HG03060 (cell line): ENCODE measurements at regions not wholly inside any gene's neighbourhood (a gene's known extent, or its start where the extent isn't known, plus 50 kb on each side); places are given as distances from the start of the nearest gene placed in this dataset.
"Not testable (repeated sequence)": the region's sequence is repeated elsewhere in the genome, so short reads cannot be mapped to it uniquely, and the experiment has no call there.

Experiments
- ATAC-seq: cut with Tn5 transposase; IDR thresholded peaks from one replicate; pipeline ENCODE4 v1.9.1; 2021; ENCODE audit warnings: low read depth, moderate number of reproducible peaks; ENCODE audit not compliant: unreplicated experiment

DNA sequence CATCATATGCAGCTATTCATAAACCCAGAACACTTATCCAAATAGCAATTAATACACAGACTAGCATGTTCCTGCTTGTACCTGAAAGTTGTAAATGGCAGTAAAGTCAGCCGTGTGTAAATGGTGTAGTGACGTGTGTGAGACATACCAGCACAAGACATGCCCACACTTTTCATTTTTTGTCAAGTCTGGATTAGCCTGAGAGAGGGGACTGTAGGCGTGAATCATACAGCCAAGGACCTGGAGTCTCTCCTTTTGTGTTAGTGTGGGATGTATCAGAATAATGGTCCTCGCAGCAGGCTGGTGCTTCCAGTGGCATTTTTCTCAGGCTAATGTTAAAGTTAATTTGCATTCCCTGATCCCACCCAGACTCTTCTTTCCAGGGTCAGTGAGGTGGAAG, 116.8 kb upstream of the BMAL1 start:
- no peak for ATAC-seq

GRCh38 chr11:13163158-13163557, 114.4 kb upstream of the BMAL1 start:
- ATAC-seq: no peak

GRCh38 chr11:13166036-13166435, 111.6 kb upstream of the BMAL1 start:
- ATAC-seq: no peak

- no peak for ATAC-seq
These were observed 109.3 kb upstream of the BMAL1 start for GRCh38 chr11:13168271-13168670.

- no peak for ATAC-seq
These were observed 107.9 kb upstream of the BMAL1 start for GRCh38 chr11:13169709-13170108.

GRCh38 chr11:13174090-13174489, 103.5 kb upstream of the BMAL1 start:
- no peak for ATAC-seq

DNA sequence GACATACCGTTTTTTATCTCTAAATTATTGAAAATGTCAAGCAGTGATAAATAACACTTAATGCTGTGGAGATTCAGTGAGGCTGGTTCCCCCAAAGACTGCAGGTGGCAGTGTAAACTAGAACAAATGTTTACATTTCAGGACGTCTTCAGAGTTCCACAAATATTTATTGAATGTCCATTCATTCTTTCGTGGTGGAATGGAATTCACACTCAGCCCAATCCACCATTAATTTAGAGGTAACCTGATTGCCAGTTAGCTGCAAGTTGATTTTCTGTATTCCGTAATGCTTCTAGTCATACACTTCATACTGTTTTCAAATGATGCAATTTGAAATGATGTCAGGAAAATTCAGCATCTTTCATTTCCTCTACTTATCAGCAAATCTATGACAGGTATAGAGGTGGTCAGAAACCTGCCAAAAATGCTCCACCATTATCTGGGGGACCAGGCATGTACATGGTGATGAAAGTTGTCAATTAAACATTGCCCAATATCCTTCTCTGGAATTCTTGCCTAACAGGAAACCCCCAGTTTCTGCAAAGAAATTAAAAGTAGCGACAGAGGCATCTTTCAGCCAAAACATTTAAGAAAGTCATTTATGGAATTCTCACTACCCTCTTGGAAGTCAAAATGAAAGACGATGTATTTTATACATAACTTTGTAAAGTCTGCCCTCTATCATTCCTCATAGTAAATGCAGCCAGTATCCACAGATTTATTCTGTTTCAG, 94.3 kb upstream of the BMAL1 start:
- ATAC-seq: no peak

- ATAC-seq: no peak
These were observed 93.8 kb upstream of the BMAL1 start for GRCh38 chr11:13183826-13184196.

GRCh38 chr11:13184295-13184794, 93.2 kb upstream of the BMAL1 start:
- no peak for ATAC-seq

GRCh38 chr11:13188179-13188578, 89.4 kb upstream of the BMAL1 start:
- ATAC-seq: no peak

GRCh38 chr11:13189561-13190426, 87.8 kb upstream of the BMAL1 start:
- no peak for ATAC-seq

GRCh38 chr11:13193613-13194012, 84.0 kb upstream of the BMAL1 start:
- no peak for ATAC-seq

DNA sequence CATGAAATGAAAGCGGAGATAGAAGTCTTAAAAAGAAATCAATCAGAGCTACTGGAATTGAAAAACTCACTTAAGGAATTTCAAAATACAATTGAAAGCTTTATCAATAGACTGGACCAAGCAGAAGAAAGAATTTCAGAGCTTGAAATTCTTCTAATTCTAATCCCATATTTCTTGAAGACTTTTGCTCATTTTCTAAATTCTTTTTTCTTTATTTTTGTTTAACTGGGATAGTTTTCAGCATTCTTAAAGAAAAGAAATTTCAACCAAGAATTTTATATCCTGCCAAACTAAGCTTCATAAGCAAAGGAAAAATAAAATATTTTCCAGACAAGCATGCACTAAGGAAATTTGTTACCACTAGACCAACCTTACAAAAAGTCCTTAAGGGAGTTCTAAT, 80.2 kb upstream of the BMAL1 start:
- not testable (repeated sequence) for ATAC-seq

- ATAC-seq: peak; percentile 56
These were observed 72.1 kb upstream of the BMAL1 start for GRCh38 chr11:13205486-13205885.

- no peak for ATAC-seq
These were observed 71.4 kb upstream of the BMAL1 start for GRCh38 chr11:13206086-13206640.

DNA sequence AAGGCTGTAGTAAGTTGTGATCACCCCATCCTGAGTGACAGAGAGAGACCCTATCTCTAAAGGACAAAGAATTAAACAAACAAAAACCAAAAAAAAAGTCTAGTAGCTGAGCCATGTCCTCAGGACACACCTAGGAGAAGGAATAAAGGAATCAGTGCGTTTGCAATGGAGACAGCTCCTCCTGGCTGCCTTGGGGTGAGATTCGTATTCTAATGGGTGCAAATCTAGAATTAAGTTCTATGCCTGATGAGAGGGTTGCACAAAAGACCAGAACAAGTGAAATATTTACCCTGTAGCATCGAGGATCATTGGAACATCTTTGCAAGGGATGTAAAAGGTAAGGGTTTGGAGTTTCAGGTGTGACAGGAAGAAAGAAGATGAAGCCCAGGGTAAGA, 70.3 kb upstream of the BMAL1 start:
- no peak for ATAC-seq

- no peak for ATAC-seq
These were observed 69.7 kb upstream of the BMAL1 start for GRCh38 chr11:13207665-13208594.

GRCh38 chr11:13208921-13209320, 68.7 kb upstream of the BMAL1 start:
- no peak for ATAC-seq

DNA sequence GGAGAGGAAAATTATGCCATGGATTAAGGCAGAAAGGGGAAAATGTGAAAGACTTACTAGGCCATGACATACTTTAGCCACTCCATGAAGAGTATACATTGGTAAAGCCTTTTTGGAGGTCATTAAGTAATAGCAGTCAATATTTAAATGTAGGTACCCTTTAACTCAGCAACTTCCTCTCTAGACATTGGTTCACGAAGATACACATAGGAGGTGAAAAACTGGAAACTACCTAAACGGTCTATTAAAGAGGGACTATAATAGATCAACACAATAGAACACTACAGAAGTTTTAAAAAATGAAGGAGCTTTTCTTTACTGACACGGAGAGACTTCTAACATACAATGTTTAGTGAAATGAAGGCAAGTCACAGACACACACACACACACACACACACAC, 68.2 kb upstream of the BMAL1 start:
- ATAC-seq: no peak

- ATAC-seq: no peak
These were observed 67.2 kb upstream of the BMAL1 start for GRCh38 chr11:13210424-13210823.
